ENCODE measurements at regions not wholly inside any gene's neighbourhood (a gene's known extent, or its start where the extent isn't known, plus 50 kb on each side); places are given as distances from the start of the nearest gene placed in this dataset.

DNA sequence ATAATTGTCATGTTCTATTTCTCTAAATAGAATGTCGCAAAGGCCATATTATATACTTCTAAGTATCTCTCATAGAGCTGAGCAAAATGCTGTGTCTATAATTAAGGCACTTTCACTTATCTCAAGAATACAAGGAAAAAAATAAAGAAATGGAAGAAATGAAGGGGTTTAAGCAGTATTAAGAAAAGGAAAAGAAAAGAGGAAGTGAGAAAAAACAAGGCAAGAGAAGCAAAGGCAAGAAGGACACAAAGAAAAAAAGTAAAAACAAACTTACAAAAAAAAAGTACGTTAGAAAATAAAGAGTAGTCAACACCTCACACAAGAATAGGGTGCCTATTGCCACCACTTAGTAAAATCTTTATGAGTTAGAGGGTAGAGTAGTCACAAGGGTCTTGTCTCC, 506.2 kb downstream of the GABRG2 start:
- TF ChIP-seq POLR2A (IDR thresholded peaks at IDR 0.05; ENCODE audit: extremely low read depth, insufficient read length) = no peak
- TF ChIP-seq, protein P1, sequence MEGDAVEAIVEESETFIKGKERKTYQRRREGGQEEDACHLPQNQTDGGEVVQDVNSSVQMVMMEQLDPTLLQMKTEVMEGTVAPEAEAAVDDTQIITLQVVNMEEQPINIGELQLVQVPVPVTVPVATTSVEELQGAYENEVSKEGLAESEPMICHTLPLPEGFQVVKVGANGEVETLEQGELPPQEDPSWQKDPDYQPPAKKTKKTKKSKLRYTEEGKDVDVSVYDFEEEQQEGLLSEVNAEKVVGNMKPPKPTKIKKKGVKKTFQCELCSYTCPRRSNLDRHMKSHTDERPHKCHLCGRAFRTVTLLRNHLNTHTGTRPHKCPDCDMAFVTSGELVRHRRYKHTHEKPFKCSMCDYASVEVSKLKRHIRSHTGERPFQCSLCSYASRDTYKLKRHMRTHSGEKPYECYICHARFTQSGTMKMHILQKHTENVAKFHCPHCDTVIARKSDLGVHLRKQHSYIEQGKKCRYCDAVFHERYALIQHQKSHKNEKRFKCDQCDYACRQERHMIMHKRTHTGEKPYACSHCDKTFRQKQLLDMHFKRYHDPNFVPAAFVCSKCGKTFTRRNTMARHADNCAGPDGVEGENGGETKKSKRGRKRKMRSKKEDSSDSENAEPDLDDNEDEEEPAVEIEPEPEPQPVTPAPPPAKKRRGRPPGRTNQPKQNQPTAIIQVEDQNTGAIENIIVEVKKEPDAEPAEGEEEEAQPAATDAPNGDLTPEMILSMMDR (IDR thresholded peaks at IDR 0.05; ENCODE audit: low read depth, low read length) = no peak

Measured in NB4 (cell line).